CD4-positive, alpha-beta memory T cell (primary cell): ENCODE measurements at regions not wholly inside any gene's neighbourhood (a gene's known extent, or its start where the extent isn't known, plus 50 kb on each side); places are given as distances from the start of the nearest gene placed in this dataset.
A peak's percentile ranks its signal among the peaks of the same experiment; 100 is the strongest.

Experiments
- CTCF ChIA-PET: fragments of 350-600 bp; sonication (Branson Sonifier 250); formaldehyde crosslinking; loops from one replicate; lab custom pipeline; 2021; ENCODE audit warnings: inconsistent platforms; ENCODE audit not compliant: partially characterized antibody; lab: Charles Lee
- POLR2A ChIA-PET: fragments of 350-600 bp; sonication (Branson Sonifier 250); formaldehyde crosslinking; loops from one replicate; lab custom pipeline; 2021; ENCODE audit not compliant: partially characterized antibody; lab: Charles Lee
- DNase-seq, 5 donors: peaks; one replicate each; pipeline versions ENCODE4 v3.0.0 to v3.0.0-alpha.2; 2020 to 2022; ENCODE audit warnings: mixed read lengths in 1 of 5
- H3K27ac ChIP-seq: one replicate; pipeline ENCODE4 v1.7.0; 2013; ENCODE audit warnings: low read depth, low read length
- H3K27me3 ChIP-seq: 2 replicates; pipeline ENCODE4 v1.7.0; 2013; ENCODE audit warnings: mild to moderate bottlenecking, low read length, moderate library complexity; ENCODE audit not compliant: insufficient read depth
- H3K36me3 ChIP-seq: 2 replicates; pipeline ENCODE4 v1.7.0; 2013; ENCODE audit warnings: mild to moderate bottlenecking, low read length, moderate library complexity; ENCODE audit not compliant: insufficient read depth
- H3K4me1 ChIP-seq: 2 replicates; pipeline ENCODE4 v1.7.0; 2013; ENCODE audit warnings: mild to moderate bottlenecking, low read length, moderate library complexity; ENCODE audit not compliant: insufficient read depth
- H3K4me3 ChIP-seq, 2 donors: one replicate each; pipeline ENCODE4 v1.7.0; 2013; ENCODE audit warnings: low read length in 2 of 2, mild to moderate bottlenecking in 1 of 2
- H3K9me3 ChIP-seq, 2 donors: one replicate each; pipeline ENCODE4 v1.7.0; 2013; ENCODE audit warnings: low read length in 2 of 2, control low read depth in 1 of 2; ENCODE audit not compliant: control insufficient read depth in 1 of 2
- H3K27ac Mint-ChIP-seq, 7 donors: one replicate each; pipeline ENCODE4 v1.8.0; 2020 to 2021; ENCODE audit warnings: mixed read lengths in 7 of 7, mild to moderate bottlenecking in 6 of 7, inconsistent platforms in 3 of 7, moderate library complexity in 3 of 7
- H3K27me3 Mint-ChIP-seq, 2 donors: one replicate each; pipeline ENCODE4 v1.8.0; 2020 to 2021; ENCODE audit warnings: mixed read lengths in 2 of 2
- H3K36me3 Mint-ChIP-seq, 2 donors: one replicate each; pipeline ENCODE4 v1.8.0; 2020 to 2021; ENCODE audit warnings: mixed read lengths in 2 of 2, inconsistent platforms in 1 of 2, mild to moderate bottlenecking in 1 of 2
- H3K4me1 Mint-ChIP-seq, 4 donors: one replicate each; pipeline ENCODE4 v1.8.0; 2020 to 2021; ENCODE audit warnings: mixed read lengths in 4 of 4, mild to moderate bottlenecking in 1 of 4
- H3K4me3 Mint-ChIP-seq, 8 donors: one replicate each; pipeline ENCODE4 v1.8.0; 2020 to 2021; ENCODE audit warnings: mixed read lengths in 8 of 8, mild to moderate bottlenecking in 7 of 8, moderate library complexity in 6 of 8, inconsistent platforms in 3 of 8
- H3K9me3 Mint-ChIP-seq, 8 donors: one replicate each; pipeline ENCODE4 v1.8.0; 2020 to 2021; ENCODE audit warnings: mixed read lengths in 8 of 8, mild to moderate bottlenecking in 5 of 8, inconsistent platforms in 3 of 8, moderate library complexity in 1 of 8
- intact Hi-C: fragments of 100-400 bp; cut with micrococcal nuclease; formaldehyde crosslinking; loops from one replicate; pipeline ENCODE4 v1.15.1; 2023

DNA sequence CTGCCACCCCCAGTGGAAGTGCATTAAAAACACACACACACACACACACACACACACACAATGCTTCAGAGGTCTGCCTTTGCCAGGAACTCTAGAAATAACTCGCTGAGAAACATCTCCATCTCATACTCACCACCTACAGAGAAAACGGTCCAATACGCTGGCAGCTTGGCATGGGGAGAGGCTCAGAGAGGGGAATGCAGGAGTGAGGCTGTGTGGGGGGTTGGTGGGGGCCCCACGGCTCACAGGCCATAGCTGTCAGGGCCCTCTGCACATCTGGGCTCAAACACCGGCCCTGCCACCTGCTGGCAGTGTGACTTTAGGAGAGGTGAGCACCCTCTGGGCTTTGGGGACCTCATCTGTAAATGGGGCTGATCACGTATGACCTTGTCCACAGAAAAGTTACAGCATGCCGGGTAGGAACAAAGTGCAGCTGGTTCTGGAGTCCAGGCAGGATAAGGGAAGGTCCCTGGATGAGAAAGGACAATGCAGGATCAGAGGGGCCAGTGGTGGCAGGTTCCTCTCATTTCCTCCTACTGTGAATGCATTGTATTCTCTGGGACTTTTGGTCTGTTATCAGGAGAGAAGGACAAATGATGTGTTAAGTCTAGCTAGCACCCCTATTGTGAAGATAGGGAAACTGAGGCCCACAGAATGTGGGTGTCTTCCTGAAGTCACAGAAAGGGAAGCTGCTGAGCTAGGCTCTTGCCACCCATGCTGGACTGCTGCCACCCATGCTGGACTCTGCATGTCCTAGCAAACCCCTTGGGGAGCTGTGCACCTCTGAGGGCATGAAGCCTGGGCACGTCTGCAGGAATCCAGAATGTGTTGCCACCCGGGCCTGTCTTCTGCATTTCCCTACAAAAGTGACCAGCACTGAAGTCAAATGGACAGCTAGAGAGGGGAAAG is 404.6 kb downstream of the RPS24 start:
- Histone ChIP-seq H3K27me3 (no peaks in the 10 kb centered on the region), H3K4me3 (no peak overlapping the region), H3K9me3 (no peaks in the 10 kb centered on the region), H3K36me3 (no peaks in the 10 kb centered on the region), H3K27ac (no peak overlapping the region), H3K4me1 (no peaks in the 10 kb centered on the region)
- no peak overlapping the region for H3K27ac Mint-ChIP-seq
- peaks cover 0 to 3% (median 0%) of the 10 kb centered on the region in 4 donors for H3K4me1 Mint-ChIP-seq
- peaks cover 6 to 11% of the 10 kb centered on the region in 2 donors for H3K27me3 Mint-ChIP-seq
- ChIA-PET CTCF (interaction anchor here (1.5 kb wide), 1 partner anchor 390 kb away, joined by 3 read pairs; no protein-coding TSS in a partner anchor), POLR2A (no interaction called here)
- intact Hi-C loops, result no loop called here
- no peaks in the 10 kb centered on the region for H3K9me3 Mint-ChIP-seq
- no peaks in the 10 kb centered on the region for H3K36me3 Mint-ChIP-seq
- no peak overlapping the region for H3K4me3 Mint-ChIP-seq
- peak in 1 of 5 donors; percentile 7 for DNase-seq

DNA sequence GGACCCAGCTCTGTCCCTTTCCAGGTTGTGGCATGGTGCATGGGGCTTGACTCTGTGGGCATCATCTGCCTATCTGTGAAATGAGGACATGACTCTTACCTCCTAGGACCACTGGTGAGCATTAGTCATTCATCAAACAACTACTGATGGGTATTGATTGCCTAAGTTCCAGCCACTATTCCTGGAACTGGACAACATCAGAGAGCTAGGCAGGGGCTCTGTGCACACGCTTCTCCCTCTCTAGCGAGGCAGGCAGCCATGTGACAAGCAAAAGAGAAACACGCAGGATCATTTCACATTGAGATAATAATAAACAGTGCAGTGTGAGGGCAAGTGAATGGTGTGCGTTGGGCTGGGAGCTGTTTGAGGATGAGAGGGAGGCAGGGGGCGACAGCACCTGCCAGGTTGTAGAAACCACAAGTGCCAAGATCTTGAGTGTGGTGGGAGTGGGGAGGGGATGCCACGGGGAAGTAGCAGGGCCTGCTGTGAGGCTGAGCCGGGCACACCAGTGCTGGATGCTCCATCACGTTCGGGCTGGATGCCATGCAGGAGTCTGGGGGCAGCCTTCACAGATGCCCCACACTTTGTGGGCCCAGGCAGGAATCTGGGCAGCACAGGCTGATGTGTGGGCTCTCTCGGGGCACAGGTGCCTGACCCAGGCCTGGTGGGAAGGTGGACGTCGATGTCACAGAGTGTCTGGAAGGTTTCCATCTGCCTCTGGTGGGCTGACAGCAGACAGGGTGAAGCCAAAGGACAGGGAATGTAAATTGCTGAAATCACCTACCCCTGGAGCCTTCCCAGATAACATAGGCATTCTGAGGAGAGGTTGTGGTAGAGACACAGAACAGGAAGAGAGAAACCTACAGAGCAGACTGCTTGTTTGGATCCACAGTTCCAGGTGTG is 405.5 kb downstream of the RPS24 start:
- Mint-ChIP-seq H3K27me3 (peaks cover 6 to 11% of the 10 kb centered on the region in 2 donors), H3K4me3 (no peak overlapping the region), H3K27ac (peak overlapping the region in 2 of 7 donors; percentile 16 to 47), H3K9me3 (no peaks in the 10 kb centered on the region), H3K4me1 (peaks cover 0 to 3% (median 0%) of the 10 kb centered on the region in 4 donors), H3K36me3 (no peaks in the 10 kb centered on the region)
- intact Hi-C loops, result no loop called here
- ChIA-PET POLR2A (no interaction called here), CTCF (no interaction called here)
- H3K9me3 ChIP-seq, result no peaks in the 10 kb centered on the region
- H3K27me3 ChIP-seq, result no peaks in the 10 kb centered on the region
- no peaks in the 10 kb centered on the region for H3K4me1 ChIP-seq
- no peaks in the 10 kb centered on the region for H3K36me3 ChIP-seq
- no peak overlapping the region for H3K27ac ChIP-seq
- no peak for DNase-seq
- no peak overlapping the region for H3K4me3 ChIP-seq

DNA sequence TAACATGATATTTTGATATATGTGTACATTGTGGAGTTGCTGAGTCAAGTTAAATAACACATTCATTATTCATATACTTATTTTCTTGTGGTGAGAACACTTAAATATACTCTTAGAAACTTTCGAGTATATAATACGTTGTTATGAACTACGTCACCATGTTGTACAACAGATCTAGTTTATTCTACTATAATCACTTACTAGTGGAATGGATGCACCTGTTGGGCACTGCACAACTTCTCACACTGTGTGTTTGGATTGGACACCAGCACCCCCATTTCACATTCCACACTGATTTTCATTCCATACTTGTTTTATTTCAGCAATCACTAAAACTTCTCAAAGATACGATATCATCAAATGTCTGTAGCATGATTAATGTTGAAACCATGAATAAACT is 407.3 kb downstream of the RPS24 start:
- Histone ChIP-seq H3K36me3 (no peaks in the 10 kb centered on the region), H3K9me3 (no peaks in the 10 kb centered on the region), H3K27me3 (no peaks in the 10 kb centered on the region), H3K27ac (no peak overlapping the region), H3K4me1 (no peaks in the 10 kb centered on the region), H3K4me3 (no peak overlapping the region)
- H3K36me3 Mint-ChIP-seq, result no peaks in the 10 kb centered on the region
- H3K4me3 Mint-ChIP-seq, result no peak overlapping the region
- no peak overlapping the region for H3K27ac Mint-ChIP-seq
- intact Hi-C loops, result no loop called here
- H3K27me3 Mint-ChIP-seq, result peaks cover 2 to 11% of the 10 kb centered on the region in 2 donors
- ChIA-PET POLR2A (no interaction called here), CTCF (no interaction called here)
- DNase-seq, result no peak
- H3K4me1 Mint-ChIP-seq, result peaks cover 0 to 3% (median 0%) of the 10 kb centered on the region in 4 donors
- no peaks in the 10 kb centered on the region for H3K9me3 Mint-ChIP-seq

DNA sequence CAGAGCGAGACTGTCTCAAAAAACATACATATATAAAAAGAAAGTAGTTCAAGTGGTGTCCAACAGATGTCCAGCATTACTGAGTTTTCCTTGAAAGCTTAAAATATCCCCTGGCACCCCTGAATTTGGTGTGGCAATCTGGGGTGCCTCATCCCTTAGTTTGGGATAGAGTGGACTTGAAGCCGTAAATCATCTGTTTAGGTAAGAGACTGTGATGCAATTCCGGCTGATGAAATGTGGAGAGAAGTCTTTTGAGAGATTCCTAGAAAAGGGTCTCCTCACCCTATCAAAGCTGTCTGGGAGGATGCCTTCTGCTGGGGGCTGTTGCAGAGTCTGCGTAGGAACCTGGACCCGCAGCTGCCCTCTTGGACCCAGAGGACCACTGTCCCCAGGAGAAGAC is 408.0 kb downstream of the RPS24 start:
- no peak for DNase-seq
- CTCF ChIA-PET, result no interaction called here
- Histone ChIP-seq H3K4me1 (no peaks in the 10 kb centered on the region), H3K4me3 (no peak overlapping the region), H3K27ac (no peak overlapping the region), H3K36me3 (no peaks in the 10 kb centered on the region), H3K27me3 (no peaks in the 10 kb centered on the region), H3K9me3 (no peaks in the 10 kb centered on the region)
- peaks cover 2 to 7% of the 10 kb centered on the region in 2 donors for H3K27me3 Mint-ChIP-seq
- H3K36me3 Mint-ChIP-seq, result no peaks in the 10 kb centered on the region
- peaks cover 0 to 3% (median 0%) of the 10 kb centered on the region in 4 donors for H3K4me1 Mint-ChIP-seq
- intact Hi-C loops, result no loop called here
- H3K4me3 Mint-ChIP-seq, result no peak overlapping the region
- H3K27ac Mint-ChIP-seq, result no peak overlapping the region
- no peaks in the 10 kb centered on the region for H3K9me3 Mint-ChIP-seq
- POLR2A ChIA-PET, result no interaction called here

DNA sequence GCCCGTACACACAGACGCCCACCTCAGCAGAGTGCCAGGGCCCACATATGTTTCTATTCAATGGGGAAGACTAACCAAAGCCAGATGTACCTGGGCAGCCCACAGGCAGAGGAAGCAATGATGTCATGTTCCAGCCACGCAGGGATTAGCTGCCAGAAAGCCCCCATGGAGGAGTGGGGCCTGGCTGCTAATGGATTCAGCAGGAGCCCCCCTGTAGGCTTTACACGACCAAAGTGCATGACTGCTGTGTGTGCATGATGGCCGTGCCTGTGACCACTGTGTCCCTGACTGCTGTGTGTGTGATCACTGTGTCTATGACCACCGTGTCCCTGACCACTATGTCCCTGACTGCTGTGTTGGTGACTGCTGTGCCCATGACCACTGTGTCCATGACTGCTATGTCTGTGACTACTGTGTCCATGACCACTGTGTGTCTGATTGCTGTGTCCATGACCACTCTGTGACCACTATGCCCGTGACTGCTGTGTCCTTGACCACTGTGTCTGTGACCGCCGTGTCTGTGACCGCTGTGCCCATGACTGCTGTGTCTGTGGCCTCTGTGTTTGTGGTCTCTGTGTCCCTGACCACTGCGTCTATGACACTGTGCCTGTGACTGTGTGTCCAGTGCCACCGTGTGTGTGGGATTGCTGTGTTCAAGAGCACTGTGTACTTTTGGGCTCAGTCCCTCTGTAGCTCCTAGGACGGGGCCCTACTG is 409.3 kb downstream of the RPS24 start:
- CTCF ChIA-PET, result no interaction called here
- Histone ChIP-seq H3K4me1 (no peaks in the 10 kb centered on the region), H3K9me3 (no peaks in the 10 kb centered on the region), H3K4me3 (no peak overlapping the region), H3K27me3 (no peaks in the 10 kb centered on the region), H3K27ac (no peak overlapping the region), H3K36me3 (no peaks in the 10 kb centered on the region)
- no peaks in the 10 kb centered on the region for H3K36me3 Mint-ChIP-seq
- POLR2A ChIA-PET, result no interaction called here
- H3K27ac Mint-ChIP-seq, result no peak overlapping the region
- H3K4me3 Mint-ChIP-seq, result no peak overlapping the region
- no peaks in the 10 kb centered on the region for H3K9me3 Mint-ChIP-seq
- DNase-seq, result no peak
- intact Hi-C loops, result no loop called here
- peaks cover 0 to 3% (median 0%) of the 10 kb centered on the region in 4 donors for H3K4me1 Mint-ChIP-seq
- peaks cover 0 to 10% of the 10 kb centered on the region in 2 donors for H3K27me3 Mint-ChIP-seq

DNA sequence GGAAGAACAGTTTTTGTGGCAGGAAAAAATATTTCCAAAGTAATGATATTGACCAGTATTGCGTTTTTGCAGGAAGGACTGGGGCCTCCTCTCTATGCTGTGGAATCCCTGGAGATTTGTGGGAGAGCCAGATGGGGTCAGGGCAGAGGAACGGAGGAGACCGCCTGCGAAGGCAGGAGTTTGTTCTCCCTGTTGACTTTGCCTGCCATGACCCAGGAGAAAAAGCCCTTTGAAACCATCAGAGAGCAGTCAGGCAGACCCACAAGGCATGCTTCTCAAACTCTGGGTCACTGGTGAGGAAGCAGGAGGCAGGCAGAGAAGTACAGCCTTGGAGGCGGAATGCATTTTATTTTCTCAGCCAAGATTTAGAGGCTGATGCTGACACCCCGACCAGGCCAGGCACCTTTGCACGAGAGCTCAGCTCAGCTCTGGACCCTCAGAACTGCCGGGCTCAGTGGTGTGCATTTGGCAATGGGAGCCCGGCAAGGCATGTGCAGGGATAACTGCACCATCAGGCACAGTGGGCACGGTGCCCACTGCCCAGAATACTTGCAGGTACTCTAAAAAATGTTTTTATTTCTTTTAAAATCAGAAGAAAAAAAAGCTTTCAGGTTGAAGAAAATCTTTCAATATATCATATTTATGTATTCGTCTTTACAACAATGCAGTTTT is 410.4 kb downstream of the RPS24 start:
- no peak for DNase-seq
- H3K4me3 Mint-ChIP-seq, result no peak overlapping the region
- CTCF ChIA-PET, result no interaction called here

More for the DNA sequence above, 410.4 kb downstream of the RPS24 start:
- Mint-ChIP-seq H3K27me3 (peaks cover 0 to 15% of the 10 kb centered on the region in 2 donors), H3K27ac (no peak overlapping the region), H3K36me3 (no peaks in the 10 kb centered on the region), H3K9me3 (no peaks in the 10 kb centered on the region), H3K4me1 (peaks cover 0 to under 1% (median 0%) of the 10 kb centered on the region in 4 donors)
- H3K9me3 ChIP-seq, result no peaks in the 10 kb centered on the region
- H3K27ac ChIP-seq, result no peak overlapping the region
- H3K4me3 ChIP-seq, result no peak overlapping the region
- POLR2A ChIA-PET, result no interaction called here
- H3K27me3 ChIP-seq, result no peaks in the 10 kb centered on the region
- H3K36me3 ChIP-seq, result no peaks in the 10 kb centered on the region
- H3K4me1 ChIP-seq, result no peaks in the 10 kb centered on the region
- intact Hi-C loops, result no loop called here
